ENCODE measurements at regions not wholly inside any gene's neighbourhood (a gene's known extent, or its start where the extent isn't known, plus 50 kb on each side); places are given as distances from the start of the nearest gene placed in this dataset.

DNA sequence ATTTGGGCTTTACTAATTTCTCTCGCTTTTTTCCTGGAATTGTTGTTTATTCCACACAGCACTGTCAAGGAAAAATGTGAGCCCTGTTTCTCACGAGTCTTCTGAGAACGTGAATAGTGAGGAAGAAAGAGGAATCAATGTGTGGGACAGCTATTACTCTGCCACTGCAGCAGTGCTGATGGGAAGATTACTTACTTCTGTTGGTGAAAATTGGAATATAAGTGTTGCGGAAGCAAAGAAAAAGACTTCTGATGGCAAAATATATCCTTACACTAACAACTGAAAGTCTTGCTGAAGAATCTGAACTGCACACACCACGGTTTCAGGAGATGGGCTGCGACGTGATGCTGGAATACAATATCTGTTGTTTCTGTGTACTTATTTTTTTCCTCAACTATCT, 884.2 kb downstream of the AACS start:
- H3K27me3 ChIP-seq (ENCODE audit: control insufficient read depth, insufficient read depth, low read length), result no peaks in the 10 kb centered on the region
- WGBS (ENCODE audit: insufficient coverage), result 73% methylated on average over 3 of the region's 7 CpGs
- H3K27ac ChIP-seq (ENCODE audit: low read depth, low read length), result no peak overlapping the region
- no peaks in the 10 kb centered on the region for H3K4me1 ChIP-seq (ENCODE audit: control insufficient read depth, insufficient read depth, low read length)
- H3K9me3 ChIP-seq (ENCODE audit: control insufficient read depth, insufficient read depth, low read length), result no peaks in the 10 kb centered on the region
- no peak overlapping the region for H3K4me3 ChIP-seq (ENCODE audit: low read depth, low read length)
- no peaks in the 10 kb centered on the region for H3K36me3 ChIP-seq (ENCODE audit: control insufficient read depth, insufficient read depth, low read length)
- DNase-seq (ENCODE audit: low read depth in 4 of 6, low spot score in 6 of 6), result no peak

DNA sequence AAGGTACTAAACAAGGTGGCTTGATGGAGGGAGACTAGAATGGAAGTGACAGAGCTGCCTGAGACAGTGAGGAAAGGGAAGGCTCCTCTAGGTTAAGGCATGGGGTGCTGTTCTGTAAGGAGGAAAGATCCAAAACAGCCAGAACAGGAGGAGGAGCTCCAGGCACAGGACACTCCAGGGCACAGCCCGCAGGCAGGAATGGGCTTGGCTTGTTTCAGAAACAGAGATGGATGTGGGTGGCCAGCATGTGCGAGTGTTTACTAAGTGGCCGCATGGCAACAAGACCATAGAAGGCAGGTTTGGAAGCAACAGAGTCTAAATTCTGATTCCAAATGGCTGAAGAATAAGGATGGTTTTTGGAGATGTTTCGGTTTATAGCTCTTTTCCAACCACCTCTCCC, 889.1 kb downstream of the AACS start:
- Histone ChIP-seq H3K27ac (ENCODE audit: low read depth, low read length) (no peak overlapping the region), H3K9me3 (ENCODE audit: control insufficient read depth, insufficient read depth, low read length) (no peaks in the 10 kb centered on the region), H3K36me3 (ENCODE audit: control insufficient read depth, insufficient read depth, low read length) (no peaks in the 10 kb centered on the region), H3K4me1 (ENCODE audit: control insufficient read depth, insufficient read depth, low read length) (no peaks in the 10 kb centered on the region), H3K27me3 (ENCODE audit: control insufficient read depth, insufficient read depth, low read length) (no peaks in the 10 kb centered on the region), H3K4me3 (ENCODE audit: low read depth, low read length) (no peak overlapping the region)
- DNase-seq (ENCODE audit: low read depth in 4 of 6, low spot score in 6 of 6), result no peak
- WGBS (ENCODE audit: insufficient coverage), result 88% methylated on average over 3 of the region's 4 CpGs

DNA sequence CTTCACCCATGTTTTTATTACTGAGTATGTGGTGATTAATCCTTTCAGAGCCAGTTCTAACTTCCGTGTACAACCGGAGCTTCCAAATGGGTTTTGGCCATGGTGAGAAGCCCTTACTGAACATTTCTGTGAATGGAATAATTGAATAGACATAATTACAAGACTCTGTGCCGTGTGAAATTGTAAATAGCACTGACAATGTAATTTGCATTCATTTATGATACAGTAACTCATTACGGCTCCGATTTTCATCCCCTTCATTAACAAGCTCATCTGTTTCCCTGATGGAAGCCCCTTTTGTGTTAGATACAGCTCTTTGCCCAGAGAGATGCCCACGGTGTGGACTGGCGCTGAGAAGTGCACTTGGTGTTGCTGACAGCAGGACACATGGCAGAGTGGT, 891.0 kb downstream of the AACS start:
- Histone ChIP-seq H3K27me3 (ENCODE audit: control insufficient read depth, insufficient read depth, low read length) (no peaks in the 10 kb centered on the region), H3K27ac (ENCODE audit: low read depth, low read length) (no peak overlapping the region), H3K4me1 (ENCODE audit: control insufficient read depth, insufficient read depth, low read length) (no peaks in the 10 kb centered on the region), H3K9me3 (ENCODE audit: control insufficient read depth, insufficient read depth, low read length) (no peaks in the 10 kb centered on the region), H3K36me3 (ENCODE audit: control insufficient read depth, insufficient read depth, low read length) (no peaks in the 10 kb centered on the region), H3K4me3 (ENCODE audit: low read depth, low read length) (no peak overlapping the region)
- 65% methylated on average over 2 of the region's 7 CpGs for WGBS (ENCODE audit: insufficient coverage)
- DNase-seq (ENCODE audit: low read depth in 4 of 6, low spot score in 6 of 6), result peak in 2 of 6 donors; percentile 48 to 80

- Histone ChIP-seq H3K27me3 (ENCODE audit: control insufficient read depth, insufficient read depth, low read length) (no peaks in the 10 kb centered on the region), H3K36me3 (ENCODE audit: control insufficient read depth, insufficient read depth, low read length) (no peaks in the 10 kb centered on the region), H3K4me1 (ENCODE audit: control insufficient read depth, insufficient read depth, low read length) (no peaks in the 10 kb centered on the region), H3K4me3 (ENCODE audit: low read depth, low read length) (no peak overlapping the region), H3K9me3 (ENCODE audit: control insufficient read depth, insufficient read depth, low read length) (no peaks in the 10 kb centered on the region), H3K27ac (ENCODE audit: low read depth, low read length) (no peak overlapping the region)
- no peak for DNase-seq (ENCODE audit: low read depth in 4 of 6, low spot score in 6 of 6)
- WGBS (ENCODE audit: insufficient coverage), result 96% methylated on average over 7 of the region's 7 CpGs
Measured at GRCh38 chr12:125966641-125967040, 901.4 kb downstream of the AACS start.

DNA sequence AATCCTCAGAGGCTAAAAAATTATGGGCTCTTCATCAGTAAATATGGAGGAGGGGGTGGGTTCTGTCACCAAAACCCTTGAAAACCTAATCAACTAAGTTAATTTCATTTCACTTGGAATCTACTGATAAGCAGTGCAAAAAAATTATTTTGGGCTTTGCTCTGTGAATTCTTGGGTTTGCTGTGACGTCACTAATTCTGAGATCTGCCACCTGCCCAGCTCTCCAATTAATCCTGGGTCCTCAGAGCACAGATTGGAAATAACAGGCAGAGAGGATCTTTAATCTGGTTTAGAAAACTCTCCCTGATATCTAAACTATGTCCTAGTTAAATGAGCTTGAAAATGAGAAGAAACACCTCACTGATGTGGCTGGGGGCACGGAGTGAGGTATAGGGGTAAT, 903.2 kb downstream of the AACS start:
- no peaks in the 10 kb centered on the region for H3K36me3 ChIP-seq (ENCODE audit: control insufficient read depth, insufficient read depth, low read length)
- no peaks in the 10 kb centered on the region for H3K27me3 ChIP-seq (ENCODE audit: control insufficient read depth, insufficient read depth, low read length)
- no peak overlapping the region for H3K27ac ChIP-seq (ENCODE audit: low read depth, low read length)
- WGBS (ENCODE audit: insufficient coverage), result no CpG with 5 or more reads among the region's 2 CpGs
- H3K4me1 ChIP-seq (ENCODE audit: control insufficient read depth, insufficient read depth, low read length), result no peaks in the 10 kb centered on the region
- H3K4me3 ChIP-seq (ENCODE audit: low read depth, low read length), result no peak overlapping the region
- H3K9me3 ChIP-seq (ENCODE audit: control insufficient read depth, insufficient read depth, low read length), result no peaks in the 10 kb centered on the region
- DNase-seq (ENCODE audit: low read depth in 4 of 6, low spot score in 6 of 6), result no peak

DNA sequence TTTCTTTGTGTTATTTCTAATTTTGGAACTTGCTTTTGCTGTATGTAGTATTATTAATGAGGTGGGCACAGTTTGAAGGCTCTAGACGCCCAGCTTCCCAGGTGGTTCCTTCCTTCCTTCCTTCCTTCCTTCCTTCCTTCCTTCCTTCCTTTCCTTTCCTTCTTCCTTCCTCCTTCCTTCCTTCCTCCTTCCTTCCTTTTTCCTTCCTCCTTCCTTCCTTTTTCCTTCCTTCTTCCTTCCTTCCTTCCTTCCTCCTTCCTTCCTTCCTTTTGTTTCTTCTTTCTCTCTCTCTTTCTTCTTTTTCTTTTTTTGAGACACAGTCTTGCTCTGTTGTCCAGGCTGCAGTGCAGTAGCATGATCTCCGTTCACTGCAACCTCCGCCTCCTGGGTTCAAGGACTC, 906.7 kb downstream of the AACS start:
- DNase-seq (ENCODE audit: low read depth in 4 of 6, low spot score in 6 of 6), result no peak

DNA sequence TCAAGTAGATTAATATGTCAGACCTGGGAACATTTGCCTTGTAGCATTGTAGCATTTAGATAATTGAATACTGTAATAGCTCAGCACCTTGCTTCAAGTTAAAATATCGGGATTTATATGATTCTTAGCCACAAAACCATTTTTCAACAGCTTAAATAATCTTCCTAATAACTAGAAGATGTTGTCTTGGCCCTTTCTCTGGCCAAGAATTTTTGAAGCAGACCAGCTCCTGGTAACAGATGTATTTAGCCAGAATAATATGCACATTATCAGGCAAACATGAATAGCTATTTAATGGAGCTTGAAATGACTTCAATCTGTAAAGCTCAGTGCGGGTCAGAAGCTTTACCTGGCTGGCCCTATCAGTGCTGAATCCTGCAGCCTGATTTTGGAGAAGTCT, 913.1 kb downstream of the AACS start:
- Histone ChIP-seq H3K27ac (ENCODE audit: low read depth, low read length) (no peak overlapping the region), H3K4me3 (ENCODE audit: low read depth, low read length) (no peak overlapping the region), H3K4me1 (ENCODE audit: control insufficient read depth, insufficient read depth, low read length) (peaks cover 6% of the 10 kb centered on the region), H3K27me3 (ENCODE audit: control insufficient read depth, insufficient read depth, low read length) (no peaks in the 10 kb centered on the region), H3K36me3 (ENCODE audit: control insufficient read depth, insufficient read depth, low read length) (no peaks in the 10 kb centered on the region), H3K9me3 (ENCODE audit: control insufficient read depth, insufficient read depth, low read length) (no peaks in the 10 kb centered on the region)
- peak in 1 of 6 donors; percentile 61 for DNase-seq (ENCODE audit: low read depth in 4 of 6, low spot score in 6 of 6)
- no CpG with 5 or more reads among the region's 2 CpGs for WGBS (ENCODE audit: insufficient coverage)

More for the DNA sequence above, 906.7 kb downstream of the AACS start:
- no peaks in the 10 kb centered on the region for H3K27me3 ChIP-seq (ENCODE audit: control insufficient read depth, insufficient read depth, low read length)
- no peak overlapping the region for H3K4me3 ChIP-seq (ENCODE audit: low read depth, low read length)
- 93% methylated on average over 3 of the region's 3 CpGs for WGBS (ENCODE audit: insufficient coverage)
- H3K4me1 ChIP-seq (ENCODE audit: control insufficient read depth, insufficient read depth, low read length), result no peaks in the 10 kb centered on the region
- no peaks in the 10 kb centered on the region for H3K9me3 ChIP-seq (ENCODE audit: control insufficient read depth, insufficient read depth, low read length)
- no peaks in the 10 kb centered on the region for H3K36me3 ChIP-seq (ENCODE audit: control insufficient read depth, insufficient read depth, low read length)
- H3K27ac ChIP-seq (ENCODE audit: low read depth, low read length), result no peak overlapping the region

GRCh38 chr12:125981610-125982253, 916.5 kb downstream of the AACS start:
- Histone ChIP-seq H3K36me3 (ENCODE audit: control insufficient read depth, insufficient read depth, low read length) (no peaks in the 10 kb centered on the region), H3K27ac (ENCODE audit: low read depth, low read length) (no peak overlapping the region), H3K9me3 (ENCODE audit: control insufficient read depth, insufficient read depth, low read length) (no peaks in the 10 kb centered on the region), H3K27me3 (ENCODE audit: control insufficient read depth, insufficient read depth, low read length) (no peaks in the 10 kb centered on the region), H3K4me1 (ENCODE audit: control insufficient read depth, insufficient read depth, low read length) (peaks cover 19% of the 10 kb centered on the region), H3K4me3 (ENCODE audit: low read depth, low read length) (no peak overlapping the region)
- no peak for DNase-seq (ENCODE audit: low read depth in 4 of 6, low spot score in 6 of 6)
- WGBS (ENCODE audit: insufficient coverage), result 88% methylated on average over 1 of the region's 7 CpGs

- H3K27me3 ChIP-seq (ENCODE audit: control insufficient read depth, insufficient read depth, low read length), result no peaks in the 10 kb centered on the region
- H3K36me3 ChIP-seq (ENCODE audit: control insufficient read depth, insufficient read depth, low read length), result no peaks in the 10 kb centered on the region
- peak overlapping the region; percentile 68 for H3K27ac ChIP-seq (ENCODE audit: low read depth, low read length)
- 0% methylated on average over 22 of the region's 24 CpGs for WGBS (ENCODE audit: insufficient coverage)
- no peaks in the 10 kb centered on the region for H3K9me3 ChIP-seq (ENCODE audit: control insufficient read depth, insufficient read depth, low read length)
- H3K4me3 ChIP-seq (ENCODE audit: low read depth, low read length), result peak overlapping the region; percentile 76
- peak; percentile 80 to 98 (median 84) for DNase-seq (ENCODE audit: low read depth in 4 of 6, low spot score in 6 of 6)
- peaks cover 19% of the 10 kb centered on the region for H3K4me1 ChIP-seq (ENCODE audit: control insufficient read depth, insufficient read depth, low read length)
Measured at GRCh38 chr12:125983094-125983783, 918.0 kb downstream of the AACS start.

All from spinal cord (tissue), 9 donors.